Mesenchymal stem cell (in vitro differentiated cells and primary cell): ENCODE measurements at regions not wholly inside any gene's neighbourhood (a gene's known extent, or its start where the extent isn't known, plus 50 kb on each side); places are given as distances from the start of the nearest gene placed in this dataset.

Experiments
- DNase-seq: peaks from one replicate; pipeline ENCODE4 v3.0.0-alpha.2; 2013
- H2AFZ ChIP-seq: one replicate; pipeline ENCODE4 v1.6.1; 2013; ENCODE audit warnings: low read depth, mild to moderate bottlenecking, control low read depth, inconsistent platforms, low read length, moderate library complexity
- H2AK5ac ChIP-seq: 2 replicates; pipeline ENCODE4 v1.6.1; 2013; ENCODE audit warnings: low read length, moderate library complexity, mild to moderate bottlenecking, inconsistent platforms; ENCODE audit not compliant: severe bottlenecking
- H2BK120ac ChIP-seq: one replicate; pipeline ENCODE4 v1.6.1; 2013; ENCODE audit warnings: low read depth, mild to moderate bottlenecking, inconsistent platforms, low read length, moderate library complexity
- H2BK12ac ChIP-seq, 2 experiments: one replicate each; pipeline ENCODE4 v1.6.1; 2013; ENCODE audit warnings: inconsistent platforms in 2 of 2, low read length in 2 of 2, mild to moderate bottlenecking in 2 of 2, moderate library complexity in 2 of 2, control low read depth in 1 of 2
- H2BK15ac ChIP-seq: one replicate; pipeline ENCODE4 v1.6.1; 2013; ENCODE audit warnings: mild to moderate bottlenecking, low read depth, inconsistent platforms; ENCODE audit not compliant: poor library complexity, severe bottlenecking
- H2BK5ac ChIP-seq: 2 replicates; pipeline ENCODE4 v1.6.1; 2013; ENCODE audit warnings: low read depth, mild to moderate bottlenecking, low read length, control low read depth, inconsistent platforms; ENCODE audit not compliant: poor library complexity, severe bottlenecking
- H3K14ac ChIP-seq, 2 experiments: one replicate each; pipeline ENCODE4 v1.6.1; 2013; ENCODE audit warnings: inconsistent platforms in 2 of 2, low read length in 2 of 2, control low read depth in 1 of 2, mild to moderate bottlenecking in 1 of 2, moderate library complexity in 1 of 2
- H3K18ac ChIP-seq, 2 experiments: one replicate each; pipeline ENCODE4 v1.6.1; 2013; ENCODE audit warnings: inconsistent platforms in 2 of 2, low read length in 2 of 2, control low read depth in 1 of 2, low read depth in 1 of 2, mild to moderate bottlenecking in 1 of 2
- H3K23ac ChIP-seq, 2 experiments: one replicate each; pipeline ENCODE4 v1.6.1; 2013; ENCODE audit warnings: inconsistent platforms in 2 of 2, low read length in 2 of 2, mild to moderate bottlenecking in 2 of 2, moderate library complexity in 2 of 2, control low read depth in 1 of 2
- H3K27ac ChIP-seq: 2 replicates; pipeline ENCODE4 v1.5.1; 2013; ENCODE audit warnings: mild to moderate bottlenecking, moderate library complexity, low read length, control low read depth, inconsistent platforms; ENCODE audit not compliant: poor library complexity, severe bottlenecking
- H3K27me3 ChIP-seq, 2 experiments: 2 replicates each; pipeline versions ENCODE4 v1.6.1 to v1.7.0; 2013; ENCODE audit warnings: low read length in 2 of 2, mild to moderate bottlenecking in 2 of 2, moderate library complexity in 2 of 2, control low read depth in 1 of 2, inconsistent platforms in 1 of 2; ENCODE audit not compliant: control insufficient read depth in 1 of 2, insufficient read depth in 1 of 2
- H3K36me3 ChIP-seq, 2 experiments: 2 replicates each; pipeline versions ENCODE4 v1.6.1 to v1.7.0; 2013; ENCODE audit warnings: low read length in 2 of 2, control low read depth in 1 of 2, inconsistent platforms in 1 of 2, low read depth in 1 of 2, mild to moderate bottlenecking in 1 of 2; ENCODE audit not compliant: insufficient read depth in 2 of 2, control insufficient read depth in 1 of 2
- H3K4ac ChIP-seq, 2 experiments: one replicate each; pipeline ENCODE4 v1.6.1; 2013; ENCODE audit warnings: inconsistent platforms in 2 of 2, low read length in 2 of 2, mild to moderate bottlenecking in 2 of 2, moderate library complexity in 2 of 2, control low read depth in 1 of 2, low read depth in 1 of 2
- H3K4me1 ChIP-seq: 2 replicates; pipeline ENCODE4 v1.6.1; 2013; ENCODE audit warnings: low read depth, low read length, control low read depth; ENCODE audit not compliant: control insufficient read depth, insufficient read depth
- H3K4me2 ChIP-seq: 2 replicates; pipeline ENCODE4 v1.6.1; 2013; ENCODE audit warnings: low read length, mild to moderate bottlenecking, inconsistent platforms; ENCODE audit not compliant: poor library complexity, severe bottlenecking
- H3K4me3 ChIP-seq, 2 experiments: 2 replicates each; pipeline versions ENCODE4 v1.5.1 to v1.7.0; 2013; ENCODE audit warnings: low read length in 2 of 2, mild to moderate bottlenecking in 2 of 2, control low read depth in 1 of 2, low read depth in 1 of 2; ENCODE audit not compliant: insufficient read depth in 1 of 2
- H3K79me1 ChIP-seq: replicated peaks from 2 replicates; pipeline ENCODE4 v1.6.1; 2013; ENCODE audit warnings: mild to moderate bottlenecking, control low read depth, low read length, inconsistent platforms; ENCODE audit not compliant: poor library complexity, severe bottlenecking
- H3K9ac ChIP-seq: 2 replicates; pipeline ENCODE4 v1.7.0; 2013; ENCODE audit warnings: mild to moderate bottlenecking, low read length, moderate library complexity
- H3K9me3 ChIP-seq: 2 replicates; pipeline ENCODE4 v1.7.0; 2013; ENCODE audit warnings: mild to moderate bottlenecking, low read length; ENCODE audit not compliant: control insufficient read depth
- H4K8ac ChIP-seq: one replicate; pipeline ENCODE4 v1.6.1; 2013; ENCODE audit warnings: inconsistent platforms, mild to moderate bottlenecking, low read length, moderate library complexity
- H4K91ac ChIP-seq: one replicate; pipeline ENCODE4 v1.6.1; 2013; ENCODE audit warnings: mild to moderate bottlenecking, low read length, inconsistent platforms
- WGBS: methylation state at CpG from one replicate; pipeline ENCODE4 v1.1.7; 2013; ENCODE audit warnings: mixed read lengths; 5-methylcytosine and 5-hydroxymethylcytosine counted together

DNA sequence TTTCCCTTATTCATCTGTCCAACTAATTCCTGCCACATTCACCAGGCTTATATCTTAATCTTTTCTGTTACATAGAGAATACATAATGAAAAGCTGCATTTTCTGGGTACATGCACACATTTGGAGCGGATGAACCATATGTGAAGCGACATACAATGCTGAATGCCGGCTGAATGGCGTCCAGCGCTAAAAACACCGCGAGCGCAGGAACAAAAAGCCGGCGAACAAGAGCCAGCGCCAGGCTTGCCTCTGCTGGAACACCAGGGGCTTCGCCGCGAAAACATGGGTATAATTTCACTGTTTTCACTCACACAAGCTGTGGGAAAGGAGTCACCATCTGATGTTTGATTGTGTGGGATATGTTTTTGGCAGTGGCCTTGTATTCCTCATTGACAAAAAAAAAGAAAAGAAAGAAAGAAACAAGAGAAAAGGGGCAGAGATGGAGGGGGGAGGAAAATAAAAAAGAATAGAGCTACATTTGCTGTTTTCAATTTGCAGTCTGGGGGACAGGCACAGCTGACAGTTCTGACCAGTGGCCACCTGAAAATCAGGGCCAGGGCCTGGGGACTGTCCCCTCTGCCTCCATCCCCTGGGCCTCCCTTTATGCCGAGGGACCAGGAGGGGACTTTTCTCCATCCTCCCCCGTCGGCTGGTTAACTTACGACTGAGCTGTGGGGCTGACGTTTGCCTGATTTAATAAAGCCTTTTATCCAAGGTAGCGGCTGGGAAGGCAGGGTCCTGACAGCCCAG, 70.2 kb upstream of the OLIG2 start:
- Histone ChIP-seq H2AK5ac (no peak overlapping the region), H3K36me3 (no peaks in the 10 kb centered on the region), H3K4ac (no peak overlapping the region), H3K18ac (no peak overlapping the region), H3K27ac (no peak overlapping the region), H2BK5ac (no peak overlapping the region), H4K8ac (no peak overlapping the region), H3K9me3 (no peaks in the 10 kb centered on the region), H2BK120ac (no peak overlapping the region), H3K27me3 (peaks cover 59 to 97% of the 10 kb centered on the region in 2 experiments), H3K23ac (no peak overlapping the region), H4K91ac (no peak overlapping the region), H3K4me3 (peak overlapping the region in 1 of 2 experiments; percentile 15), H2BK12ac (no peak overlapping the region), H3K79me1 (no peaks in the 10 kb centered on the region), H2BK15ac (no peak overlapping the region), H3K9ac (no peak overlapping the region), H3K4me2 (no peak overlapping the region), H3K4me1 (no peaks in the 10 kb centered on the region), H3K14ac (no peak overlapping the region), H2AFZ (no peak overlapping the region)
- no peak for DNase-seq
- WGBS = 80% methylated on average over 20 of the region's 20 CpGs

DNA sequence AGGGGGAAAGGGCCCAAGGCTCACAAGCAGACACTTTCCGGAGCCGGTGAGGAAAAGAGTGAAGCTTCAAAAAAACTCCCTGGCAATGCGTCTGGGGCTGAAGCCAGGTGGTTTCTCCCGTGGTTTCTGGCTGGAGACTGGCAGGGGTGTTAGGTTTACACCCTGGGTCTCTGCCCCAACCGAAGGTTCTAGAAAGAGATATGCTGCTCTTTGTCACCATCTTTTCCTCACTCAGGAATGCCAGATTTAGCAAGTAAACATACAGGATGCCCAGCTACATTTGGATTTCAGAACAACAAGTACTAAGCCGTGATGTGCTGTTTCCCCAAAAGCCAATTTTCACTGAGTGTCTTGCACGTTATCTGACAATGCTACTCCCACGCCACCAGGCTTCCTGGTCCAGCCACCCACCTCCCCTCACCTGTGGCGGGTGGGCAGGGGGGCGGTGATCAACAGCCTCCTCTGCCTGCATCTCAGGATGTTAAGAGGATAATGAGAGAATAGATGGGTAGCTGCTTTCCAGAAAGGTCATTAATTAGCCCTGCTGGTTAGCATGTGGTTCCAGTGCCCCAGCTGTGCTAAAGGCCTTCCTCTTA, 69.6 kb upstream of the OLIG2 start:
- no peak for DNase-seq
- Histone ChIP-seq H3K27me3 (peaks cover 52 to 98% of the 10 kb centered on the region in 2 experiments), H2BK5ac (no peak overlapping the region), H2BK12ac (no peak overlapping the region), H2BK120ac (no peak overlapping the region), H3K4me1 (no peaks in the 10 kb centered on the region), H3K36me3 (no peaks in the 10 kb centered on the region), H3K9ac (no peak overlapping the region), H3K4me3 (no peak overlapping the region), H3K23ac (no peak overlapping the region), H3K9me3 (no peaks in the 10 kb centered on the region), H3K4ac (no peak overlapping the region), H2BK15ac (no peak overlapping the region), H3K14ac (no peak overlapping the region), H3K79me1 (no peaks in the 10 kb centered on the region), H4K91ac (no peak overlapping the region), H3K4me2 (no peak overlapping the region), H3K27ac (no peak overlapping the region), H4K8ac (no peak overlapping the region), H2AK5ac (no peak overlapping the region), H3K18ac (no peak overlapping the region), H2AFZ (no peak overlapping the region)
- WGBS = 74% methylated on average over 7 of the region's 10 CpGs

DNA sequence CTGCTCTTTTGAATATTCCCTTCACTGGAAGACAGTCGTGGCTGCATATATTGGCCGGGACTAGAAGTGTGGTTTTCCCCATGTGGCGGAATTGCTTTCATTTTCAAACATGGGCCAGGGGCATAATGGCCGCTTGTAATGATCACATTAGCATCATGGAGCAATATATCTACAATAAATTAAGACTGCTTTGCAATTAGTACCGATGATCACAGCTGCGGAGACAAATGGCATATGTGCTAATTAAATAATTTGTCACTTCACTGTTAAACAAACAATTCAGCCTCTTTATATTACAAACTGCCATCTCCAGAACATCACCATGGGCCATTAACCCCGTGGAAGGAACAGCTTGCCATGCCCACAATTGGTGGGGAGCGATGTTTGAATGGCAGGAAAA, 68.2 kb upstream of the OLIG2 start:
- Histone ChIP-seq H3K4me3 (no peak overlapping the region), H3K27ac (no peak overlapping the region), H4K8ac (no peak overlapping the region), H2BK120ac (no peak overlapping the region), H3K9ac (no peak overlapping the region), H3K9me3 (no peaks in the 10 kb centered on the region), H3K4me1 (no peaks in the 10 kb centered on the region), H3K4ac (no peak overlapping the region), H2AFZ (no peak overlapping the region), H2BK12ac (no peak overlapping the region), H3K27me3 (peaks cover 51 to 98% of the 10 kb centered on the region in 2 experiments), H4K91ac (no peak overlapping the region), H3K18ac (no peak overlapping the region), H2BK15ac (no peak overlapping the region), H3K4me2 (no peak overlapping the region), H3K36me3 (no peaks in the 10 kb centered on the region), H3K23ac (no peak overlapping the region), H2BK5ac (no peak overlapping the region), H2AK5ac (no peak overlapping the region), H3K14ac (no peak overlapping the region), H3K79me1 (no peaks in the 10 kb centered on the region)
- no peak for DNase-seq
- WGBS = 83% methylated on average over 6 of the region's 8 CpGs

DNA sequence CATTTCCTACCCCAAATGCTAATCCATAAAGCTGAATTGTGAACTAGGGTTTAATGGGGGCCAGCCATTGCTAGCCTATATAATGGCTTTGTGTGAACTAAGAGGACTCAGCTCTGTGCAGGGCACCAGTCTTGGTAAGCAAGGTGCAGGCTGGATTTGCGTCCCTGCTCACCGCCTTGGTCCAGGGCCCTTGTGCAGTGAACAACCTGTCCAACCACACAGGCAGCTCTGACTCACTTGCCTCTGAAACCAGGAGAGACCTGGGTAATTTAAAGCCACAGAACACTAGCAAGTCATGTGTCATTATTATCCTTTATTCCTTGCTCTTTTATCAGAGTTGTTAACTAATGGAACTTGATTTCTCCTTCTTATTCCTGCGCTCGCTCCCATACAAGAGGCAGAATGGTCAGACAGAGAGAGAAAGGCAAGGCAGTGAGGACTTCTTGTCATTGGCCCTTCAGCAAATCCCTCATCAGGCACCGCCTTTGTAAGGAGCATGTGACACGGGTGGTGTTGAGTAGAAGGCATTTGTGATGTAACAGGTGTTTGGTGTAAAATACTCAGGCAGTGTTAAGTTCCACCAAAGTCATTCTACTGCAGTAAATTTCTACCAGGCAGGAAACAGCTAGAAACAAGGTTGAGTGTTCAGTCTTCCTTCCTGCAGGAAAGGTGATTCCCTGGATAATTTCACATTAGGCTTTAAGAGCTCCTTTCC, 67.3 kb upstream of the OLIG2 start:
- H4K91ac ChIP-seq = no peak overlapping the region
- H3K4me3 ChIP-seq = no peak overlapping the region
- WGBS = 85% methylated on average over 6 of the region's 6 CpGs

More for the DNA sequence above, 67.3 kb upstream of the OLIG2 start:
- Histone ChIP-seq H3K4ac (no peak overlapping the region), H2BK12ac (no peak overlapping the region), H3K18ac (no peak overlapping the region), H2BK5ac (no peak overlapping the region), H3K9me3 (no peaks in the 10 kb centered on the region), H3K4me1 (no peaks in the 10 kb centered on the region), H2AFZ (no peak overlapping the region), H2BK120ac (no peak overlapping the region), H3K36me3 (no peaks in the 10 kb centered on the region), H3K4me2 (no peak overlapping the region), H3K27ac (no peak overlapping the region), H3K9ac (no peak overlapping the region), H3K23ac (no peak overlapping the region), H4K8ac (no peak overlapping the region), H2BK15ac (no peak overlapping the region), H3K79me1 (no peaks in the 10 kb centered on the region), H3K27me3 (peaks cover 48 to 99% of the 10 kb centered on the region in 2 experiments), H3K14ac (no peak overlapping the region), H2AK5ac (no peak overlapping the region)
- DNase-seq = no peak
